ENCODE measurements at regions not wholly inside any gene's neighbourhood (a gene's known extent, or its start where the extent isn't known, plus 50 kb on each side); places are given as distances from the start of the nearest gene placed in this dataset.
"Not testable (repeated sequence)": the region's sequence is repeated elsewhere in the genome, so short reads cannot be mapped to it uniquely, and the experiment has no call there.

DNA sequence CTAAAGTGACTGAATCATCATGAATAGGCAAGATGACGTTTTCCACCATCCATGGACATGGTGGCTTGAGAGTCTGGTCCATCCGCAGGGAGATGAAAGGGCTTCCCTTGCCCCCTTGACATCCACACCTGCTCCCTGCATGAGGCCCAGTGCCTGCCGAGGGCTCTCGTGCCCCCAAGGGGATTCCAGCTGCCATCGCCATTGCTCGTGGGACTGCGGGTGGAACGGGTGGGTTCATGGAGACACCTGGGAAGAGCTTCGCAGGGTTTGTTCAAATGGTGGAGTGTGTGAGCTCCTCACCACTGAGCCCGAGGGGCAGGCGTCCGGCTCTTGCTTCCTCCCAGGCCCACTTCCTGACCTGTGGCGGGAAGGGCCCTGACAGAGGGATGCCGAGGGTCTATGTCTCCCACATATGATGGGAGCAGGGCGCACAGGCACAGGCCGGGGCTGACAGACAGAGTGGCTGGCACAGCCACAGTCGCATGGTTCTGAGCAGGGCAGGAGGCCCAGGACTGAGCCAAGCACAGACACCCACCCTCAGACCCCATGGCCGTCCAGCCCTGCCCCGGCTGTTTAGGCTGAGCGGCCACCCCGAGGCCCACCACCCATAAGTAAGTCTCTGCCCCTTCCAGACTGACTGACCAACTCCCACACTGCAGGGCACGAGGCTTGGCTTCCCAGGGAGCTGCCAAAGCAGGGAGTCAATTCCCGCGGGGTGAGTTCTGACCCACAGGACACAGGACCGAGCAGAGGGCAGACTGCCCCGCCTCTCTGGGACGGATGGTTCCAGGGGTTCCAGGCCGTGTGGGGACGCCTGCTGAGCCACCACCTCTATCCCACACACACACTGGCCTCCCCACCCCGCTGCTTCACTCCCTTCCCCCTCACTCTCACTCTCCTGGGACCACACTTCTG lies 70.0 kb upstream of the PPP1R26 start:
- DNase-seq (ENCODE audit: low read depth), result no peak

DNA sequence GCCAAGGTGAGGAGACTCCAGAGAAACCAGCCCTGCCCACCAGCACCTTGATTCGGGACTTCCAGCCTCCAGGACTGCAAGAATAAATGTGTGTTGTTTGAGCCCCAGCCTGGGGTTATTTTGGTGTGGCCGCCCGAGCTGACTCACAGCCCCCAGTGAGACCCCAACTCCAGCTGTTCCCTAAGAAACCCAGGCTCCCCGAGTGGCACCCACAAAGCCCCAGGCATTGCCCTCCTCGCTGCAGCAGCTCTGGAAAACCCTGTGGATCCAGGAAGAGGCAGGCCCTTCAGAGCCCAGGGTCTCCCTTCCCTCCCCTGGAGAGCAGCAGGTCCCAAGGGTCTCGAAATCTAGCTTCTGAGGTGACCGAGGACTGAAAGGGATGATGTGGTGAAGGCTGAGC lies 69.2 kb upstream of the PPP1R26 start:
- DNase-seq (ENCODE audit: low read depth), result no peak

GRCh38 chr9:135410831-135411473 lies 68.6 kb upstream of the PPP1R26 start:
- no peak for DNase-seq (ENCODE audit: low read depth)

GRCh38 chr9:135411605-135412004 lies 68.0 kb upstream of the PPP1R26 start:
- DNase-seq (ENCODE audit: low read depth), result not testable (repeated sequence)

- DNase-seq (ENCODE audit: low read depth), result peak; percentile 49
These were observed 67.1 kb upstream of the PPP1R26 start for GRCh38 chr9:135412315-135413085.

DNA sequence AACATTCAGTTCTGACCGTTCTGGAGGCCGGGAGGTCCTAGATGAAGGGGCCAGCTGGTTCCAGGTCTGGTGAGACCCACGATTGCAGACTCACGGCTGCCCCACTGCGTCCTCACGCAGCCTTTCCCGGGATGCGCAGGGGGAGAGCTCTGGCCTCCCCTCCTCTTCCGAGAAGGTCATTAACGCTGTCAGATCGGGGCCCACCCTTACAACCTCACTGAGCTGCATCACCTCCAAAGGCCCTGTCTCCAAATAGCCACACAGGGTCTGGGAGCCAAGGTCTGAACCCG lies 66.6 kb upstream of the PPP1R26 start:
- DNase-seq (ENCODE audit: low read depth), result no peak

DNA sequence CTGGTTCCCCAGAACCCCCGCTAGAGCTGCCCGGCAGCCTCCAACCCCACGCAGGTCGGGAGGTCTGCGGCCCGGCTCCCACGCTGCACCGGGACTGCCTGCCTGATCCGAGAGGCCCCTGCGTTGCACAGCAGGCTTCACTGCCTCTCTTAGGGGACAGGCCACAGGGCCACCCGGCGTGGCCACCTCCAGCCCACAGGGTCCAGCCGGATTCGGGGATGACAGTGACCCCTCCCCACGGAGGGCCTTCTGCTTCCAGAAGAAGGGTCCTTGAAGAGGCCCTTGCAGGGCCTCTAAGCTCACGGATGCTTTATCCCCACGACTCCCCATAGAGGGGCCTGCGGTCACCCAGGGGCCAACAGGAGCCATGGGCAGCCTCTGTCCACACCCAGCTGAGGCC lies 66.1 kb upstream of the PPP1R26 start:
- no peak for DNase-seq (ENCODE audit: low read depth)

- no peak for DNase-seq (ENCODE audit: low read depth)
These were observed 65.3 kb upstream of the PPP1R26 start for GRCh38 chr9:135414293-135414692.

DNA sequence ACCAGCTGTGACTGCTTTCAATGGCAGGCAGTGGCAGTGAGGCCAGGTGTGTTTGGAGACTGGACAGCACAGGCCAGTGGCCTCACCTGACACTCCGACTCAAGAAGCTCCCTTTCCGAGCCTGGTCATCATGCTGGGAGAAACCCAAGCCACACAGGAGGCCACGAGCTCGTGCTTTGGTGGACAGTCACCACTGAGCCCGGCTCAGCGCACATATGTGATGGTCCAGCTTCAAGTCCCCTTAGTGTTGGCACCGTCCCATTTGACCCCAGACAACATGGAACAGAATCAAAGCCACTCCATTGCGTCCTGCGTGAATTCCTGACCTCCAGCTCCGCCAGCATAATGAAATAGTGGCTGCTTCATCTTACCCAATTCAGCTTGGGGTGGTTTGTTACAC lies 64.0 kb upstream of the PPP1R26 start:
- DNase-seq (ENCODE audit: low read depth), result no peak

DNA sequence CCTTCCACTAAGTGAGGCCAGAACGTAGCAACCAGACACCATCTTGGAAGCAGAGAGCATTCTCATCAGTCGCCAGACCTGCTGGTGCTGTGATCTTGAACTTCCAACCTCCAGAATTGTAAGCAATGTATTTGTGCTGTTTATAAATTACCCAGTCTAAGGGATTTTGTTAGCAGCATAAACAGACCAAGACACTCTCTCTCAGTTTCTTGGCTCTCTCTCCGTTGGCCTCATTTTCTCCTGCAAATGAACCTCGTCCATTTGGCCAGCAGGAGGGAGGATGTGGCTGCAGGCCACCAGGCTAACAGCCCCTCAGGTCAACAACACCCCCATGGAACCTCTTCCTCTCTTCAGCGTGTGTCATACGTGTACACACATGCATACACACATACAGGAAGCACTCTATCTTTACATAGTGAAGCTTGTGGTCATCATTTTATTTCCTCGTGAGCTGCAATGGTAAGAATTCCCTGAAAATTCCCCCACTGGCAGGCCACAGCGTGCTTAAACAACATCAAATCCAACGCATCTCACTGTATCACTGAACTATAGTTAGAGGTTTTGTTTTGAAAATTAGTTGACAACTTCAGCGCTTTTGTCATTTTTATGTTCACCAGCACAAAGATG lies 62.8 kb upstream of the PPP1R26 start:
- no peak for DNase-seq (ENCODE audit: low read depth)

- DNase-seq (ENCODE audit: low read depth), result no peak
These were observed 61.4 kb upstream of the PPP1R26 start for GRCh38 chr9:135418161-135418560.

DNA sequence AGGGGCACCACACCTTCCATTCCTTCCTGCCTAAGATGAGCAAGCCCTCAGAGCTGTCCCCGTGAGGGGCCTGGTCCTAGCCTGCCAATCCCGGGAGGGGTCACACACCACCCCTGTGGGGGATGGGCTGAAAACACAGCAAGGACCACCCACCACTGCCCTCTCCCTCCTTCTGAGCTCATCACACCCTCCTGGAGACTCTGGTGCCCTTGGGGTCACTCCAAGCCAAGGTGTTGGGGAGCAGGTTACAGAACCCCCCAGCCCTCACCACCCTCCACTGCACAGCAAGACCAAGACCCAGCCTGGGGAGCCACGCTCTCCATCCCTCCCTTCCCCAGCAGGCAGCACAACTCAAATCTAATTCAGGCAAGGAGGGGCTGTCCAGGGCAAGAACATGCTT lies 60.5 kb upstream of the PPP1R26 start:
- DNase-seq (ENCODE audit: low read depth), result no peak

DNA sequence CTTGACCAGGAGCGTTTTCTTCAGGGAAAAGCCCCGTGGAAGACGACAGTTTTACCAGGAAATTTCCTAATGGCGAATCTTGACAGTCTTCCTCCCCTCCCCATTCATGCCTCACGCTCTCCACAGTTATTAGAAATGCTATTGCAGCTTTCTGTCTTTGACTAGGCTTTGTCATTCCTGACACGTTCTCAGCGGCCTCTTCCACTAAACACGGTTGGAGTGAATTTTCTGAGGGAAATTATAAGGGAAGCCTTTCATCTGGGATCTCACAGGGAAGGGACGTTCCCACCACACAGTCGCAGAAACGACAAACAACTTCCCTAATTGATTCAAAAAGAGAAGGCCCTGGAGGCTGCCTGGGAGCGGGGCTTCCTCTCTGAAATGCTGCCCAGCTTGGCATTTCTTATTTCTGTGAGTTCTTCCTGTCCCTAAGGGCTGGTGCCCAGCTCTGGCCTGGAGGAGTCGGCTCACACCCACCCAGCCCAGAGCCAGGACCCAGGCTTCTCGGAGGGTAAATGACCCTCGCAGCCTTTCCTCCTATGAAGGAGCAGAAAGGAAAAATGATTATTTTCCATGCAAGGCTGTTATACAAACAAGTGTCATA lies 57.1 kb upstream of the PPP1R26 start:
- no peak for DNase-seq (ENCODE audit: low read depth)

- no peak for DNase-seq (ENCODE audit: low read depth)
These were observed 55.9 kb upstream of the PPP1R26 start for GRCh38 chr9:135423725-135424124.
